SU-DHL-6 (cell line): ENCODE measurements at regions not wholly inside any gene's neighbourhood (a gene's known extent, or its start where the extent isn't known, plus 50 kb on each side); places are given as distances from the start of the nearest gene placed in this dataset.
"Not testable (repeated sequence)": the region's sequence is repeated elsewhere in the genome, so short reads cannot be mapped to it uniquely, and the experiment has no call there.

Source experiments
- H2AFZ ChIP-seq: fragments of 200-600 bp; sonication (generic); 2 replicates; pipeline ENCODE4 v1.6.1; 2014; ENCODE audit warnings: low read depth, mild to moderate bottlenecking, moderate library complexity, mixed read lengths, antibody characterized with exemption, low read length; ENCODE audit not compliant: severe bottlenecking
- H3F3A ChIP-seq: fragments of 200-600 bp; shearing (Covaris generic); 2 replicates; pipeline ENCODE4 v1.6.0; 2016; ENCODE audit warnings: antibody characterized with exemption, mild to moderate bottlenecking; ENCODE audit not compliant: insufficient read depth
- H3K27ac ChIP-seq: fragments of 200-600 bp; sonication (generic); 2 replicates; pipeline ENCODE4 v1.5.1; 2016; ENCODE audit warnings: low read depth, mild to moderate bottlenecking, low read length, moderate library complexity, mixed read lengths
- H3K27me3 ChIP-seq: fragments of 200-600 bp; sonication (generic), shearing (Covaris generic); 2 replicates; pipeline ENCODE4 v1.6.0; 2014; ENCODE audit warnings: mild to moderate bottlenecking, low read length
- H3K36me3 ChIP-seq: fragments of 200-600 bp; sonication (generic); 2 replicates; pipeline ENCODE4 v1.6.1; 2014; ENCODE audit warnings: mild to moderate bottlenecking, low read length, mixed read lengths
- H3K4me2 ChIP-seq: fragments of 300-600, 200-600 bp; shearing (Covaris generic), sonication (generic); 2 replicates; pipeline ENCODE4 v1.6.0; 2014; ENCODE audit warnings: low read length, low read depth, mild to moderate bottlenecking; ENCODE audit not compliant: poor library complexity, severe bottlenecking
- H3K4me3 ChIP-seq: fragments of 200-600 bp; sonication (generic); 2 replicates; pipeline ENCODE4 v1.5.1; 2014; ENCODE audit warnings: antibody characterized with exemption, low read length, mild to moderate bottlenecking, mixed read lengths; ENCODE audit not compliant: insufficient read depth, poor library complexity, severe bottlenecking
- H3K79me2 ChIP-seq: fragments of 200-600 bp; sonication (generic); 2 replicates; pipeline ENCODE4 v1.6.1; 2014; ENCODE audit warnings: mild to moderate bottlenecking, low read length, moderate library complexity; ENCODE audit not compliant: insufficient read depth
- H3K9ac ChIP-seq: fragments of 200-600 bp; sonication (generic); 2 replicates; pipeline ENCODE4 v1.7.0; 2014; ENCODE audit warnings: mild to moderate bottlenecking, low read length
- H3K9me2 ChIP-seq: fragments of 200-600 bp; sonication (generic); replicated peaks from 2 replicates; pipeline ENCODE4 v1.6.1; 2014; ENCODE audit warnings: low read length; ENCODE audit not compliant: insufficient read depth
- H3K9me3 ChIP-seq: fragments of 200-600 bp; sonication (generic); 2 replicates; pipeline ENCODE4 v1.6.1; 2014; ENCODE audit warnings: low read length, mixed read lengths; ENCODE audit not compliant: insufficient read depth
- H4K20me1 ChIP-seq: fragments of 200-600 bp; sonication (generic); 2 replicates; pipeline ENCODE4 v1.6.1; 2014; ENCODE audit warnings: low read depth, mild to moderate bottlenecking, antibody characterized with exemption, low read length, moderate library complexity, mixed read lengths
- CTCF ChIP-seq: fragments of 200-600 bp; sonication (generic); IDR thresholded peaks from one replicate; pipeline ENCODE4 v1.5.1; 2017; ENCODE audit warnings: antibody characterized with exemption, mild to moderate bottlenecking, low read length, moderate library complexity; ENCODE audit not compliant: insufficient read depth, poor library complexity, severe bottlenecking
- EZH2phosphoT487 ChIP-seq: fragments of 200-600 bp; sonication (generic), shearing (Covaris generic); conservative IDR thresholded peaks from 2 replicates; pipeline ENCODE4 v1.6.1; 2018; ENCODE audit warnings: mild to moderate bottlenecking, antibody characterized with exemption, low read length, moderate library complexity, mixed read lengths

GRCh38 chr3:102005551-102005950, 156.2 kb downstream of the NFKBIZ start:
- H3K9me3 ChIP-seq, result no peaks in the 10 kb centered on the region; the same call in 1 of the 2 replicates
- H3K27ac ChIP-seq, result no peak overlapping the region
- H3K4me2 ChIP-seq, result no peak overlapping the region
- no peaks in the 10 kb centered on the region for H3K9me2 ChIP-seq
- H3K9ac ChIP-seq, result no peak overlapping the region
- no peaks in the 10 kb centered on the region for H3K36me3 ChIP-seq
- H2AFZ ChIP-seq, result no peak overlapping the region
- no peaks in the 10 kb centered on the region for H3F3A ChIP-seq
- no peaks in the 10 kb centered on the region for H3K27me3 ChIP-seq
- TF ChIP-seq CTCF (no peak), EZH2phosphoT487 (no peak)
- no peaks in the 10 kb centered on the region for H3K79me2 ChIP-seq
- H4K20me1 ChIP-seq, result no peaks in the 10 kb centered on the region
- no peak overlapping the region for H3K4me3 ChIP-seq

- Histone ChIP-seq H2AFZ (no peak overlapping the region), H3K27ac (no peak overlapping the region)
These were observed 157.6 kb downstream of the NFKBIZ start for GRCh38 chr3:102006812-102007485.

GRCh38 chr3:102008436-102008835, 159.1 kb downstream of the NFKBIZ start:
- not testable (repeated sequence) for H3K27ac ChIP-seq, H3K27me3 ChIP-seq, H3F3A ChIP-seq, H3K9me3 ChIP-seq, H4K20me1 ChIP-seq, H3K9ac ChIP-seq, H3K4me3 ChIP-seq, H3K4me2 ChIP-seq, H2AFZ ChIP-seq, H3K9me2 ChIP-seq, H3K36me3 ChIP-seq, H3K79me2 ChIP-seq

More at GRCh38 chr3:102006812-102007485, 157.6 kb downstream of the NFKBIZ start:
- H3K9me2 ChIP-seq, result no peaks in the 10 kb centered on the region
- H3K9ac ChIP-seq, result no peak overlapping the region
- H4K20me1 ChIP-seq, result no peaks in the 10 kb centered on the region
- no peaks in the 10 kb centered on the region for H3K36me3 ChIP-seq
- no peaks in the 10 kb centered on the region for H3K79me2 ChIP-seq
- no peaks in the 10 kb centered on the region for H3F3A ChIP-seq
- TF ChIP-seq CTCF (no peak), EZH2phosphoT487 (no peak)
- H3K9me3 ChIP-seq, result no peaks in the 10 kb centered on the region; the same call in 1 of the 2 replicates
- H3K27me3 ChIP-seq, result no peaks in the 10 kb centered on the region
- H3K4me3 ChIP-seq, result no peak overlapping the region
- no peak overlapping the region for H3K4me2 ChIP-seq

- Histone ChIP-seq H3K9me3 (no peaks in the 10 kb centered on the region), H4K20me1 (no peaks in the 10 kb centered on the region), H3K9ac (no peak overlapping the region), H3K9me2 (no peaks in the 10 kb centered on the region), H3K4me3 (no peak overlapping the region), H3K4me2 (no peak overlapping the region), H3K36me3 (no peaks in the 10 kb centered on the region), H2AFZ (no peak overlapping the region), H3K79me2 (no peaks in the 10 kb centered on the region), H3F3A (no peaks in the 10 kb centered on the region), H3K27ac (no peak overlapping the region), H3K27me3 (no peaks in the 10 kb centered on the region)
- no peak for TF ChIP-seq EZH2phosphoT487
- no peak for TF ChIP-seq CTCF
These were observed 167.1 kb downstream of the NFKBIZ start for GRCh38 chr3:102016417-102016816.
